Medulla oblongata (tissue), 1 donor: ENCODE measurements at regions not wholly inside any gene's neighbourhood (a gene's known extent, or its start where the extent isn't known, plus 50 kb on each side); places are given as distances from the start of the nearest gene placed in this dataset.

ENCODE experiments used
- DNase-seq: peaks from one replicate; pipeline ENCODE4 v3.0.0-alpha.2; 2015; ENCODE audit errors: extremely low spot score

DNA sequence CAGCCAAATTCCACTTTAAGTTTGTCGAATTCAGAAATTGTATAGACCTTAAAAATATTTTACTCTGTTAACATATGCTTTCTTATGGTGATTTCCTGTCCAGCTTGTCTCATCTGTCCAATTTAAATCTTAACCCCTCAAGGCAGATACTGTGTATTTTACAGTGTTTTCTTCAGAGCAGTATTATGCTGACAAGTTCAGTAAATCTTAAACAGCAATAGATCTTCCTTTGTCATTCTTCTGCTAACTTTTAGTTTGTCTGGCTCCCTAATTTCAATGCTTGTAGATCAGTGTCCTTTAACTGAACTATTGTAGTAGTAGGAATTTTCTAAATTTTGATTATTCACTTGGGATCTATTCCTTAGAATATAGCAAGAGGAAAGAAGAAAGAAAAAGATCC lies 52.8 kb upstream of the MEIS1 start:
- no peak for DNase-seq

DNA sequence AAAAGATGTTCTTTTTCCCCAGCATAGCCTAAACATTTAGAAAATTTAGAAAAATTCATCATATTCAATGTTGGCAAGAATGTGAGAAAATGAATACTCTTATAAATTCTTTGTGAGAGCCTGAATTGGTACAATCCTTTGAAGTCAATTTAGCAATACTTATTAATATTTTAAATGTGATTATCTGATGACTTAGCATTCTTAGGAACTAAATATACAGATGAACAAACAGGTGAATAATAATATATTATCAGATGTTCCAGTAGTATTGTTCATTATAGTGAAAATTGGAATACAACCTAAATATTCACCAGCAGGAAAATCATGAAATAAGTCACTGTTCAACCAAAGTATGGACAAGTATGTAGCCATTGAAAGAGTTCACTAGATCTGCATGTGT lies 55.5 kb upstream of the MEIS1 start:
- DNase-seq, result no peak

DNA sequence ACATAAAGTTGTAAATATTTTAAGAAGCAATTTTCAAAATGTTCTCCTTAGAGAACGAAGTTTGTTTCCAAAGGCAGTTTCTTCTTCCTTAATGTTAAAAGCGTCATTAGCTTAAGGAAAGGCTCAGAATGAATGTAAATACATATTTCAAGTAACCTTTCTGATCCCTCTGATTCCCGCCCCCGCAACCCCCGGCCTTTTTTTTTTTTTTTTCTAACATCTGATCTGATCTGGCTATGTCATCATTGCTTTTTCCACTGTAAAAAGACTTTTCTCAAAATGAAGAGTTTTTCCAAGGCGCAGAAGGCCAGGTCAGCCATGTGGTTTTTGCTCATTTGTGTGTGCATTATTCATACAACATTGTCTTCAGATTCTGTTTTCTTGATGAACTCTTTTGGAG lies 57.1 kb upstream of the MEIS1 start:
- DNase-seq, result no peak

DNA sequence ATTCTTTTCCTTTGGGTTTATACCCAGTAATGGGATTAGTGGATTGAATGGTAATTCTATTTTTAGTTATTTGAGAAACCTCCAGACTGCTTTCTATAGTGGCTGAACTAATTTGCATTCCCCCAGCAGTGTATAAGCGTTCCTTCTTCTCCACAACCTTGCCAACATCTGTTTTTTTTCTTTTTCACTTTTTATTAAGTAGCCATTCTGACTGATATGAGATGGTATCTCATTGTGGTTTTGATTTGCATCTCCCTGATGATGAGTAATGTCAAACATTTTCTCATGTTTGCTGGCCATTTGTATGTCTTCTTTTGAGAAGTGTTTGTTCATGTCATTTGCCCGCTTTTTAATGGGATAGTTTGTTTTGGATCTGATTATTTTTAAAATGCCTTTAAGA lies 64.1 kb upstream of the MEIS1 start:
- DNase-seq, result no peak

DNA sequence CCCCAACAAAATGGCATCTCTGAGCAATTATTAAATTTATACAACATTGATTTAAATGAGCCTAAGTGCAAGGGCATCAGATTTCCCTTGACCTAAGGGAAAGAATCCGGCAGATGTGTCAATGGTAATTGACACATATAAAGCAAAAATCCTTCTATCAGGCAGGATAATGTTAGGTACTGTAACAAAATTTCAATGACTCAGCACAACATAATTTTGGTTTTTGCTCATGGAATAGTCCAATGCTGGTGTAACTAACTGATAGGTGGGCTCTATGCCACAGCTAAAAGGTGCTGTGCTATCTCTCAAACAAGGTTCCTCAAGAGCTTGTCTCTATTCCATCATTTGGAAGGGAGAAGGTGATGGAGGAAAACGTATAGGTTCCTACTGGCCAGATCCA lies 68.3 kb upstream of the MEIS1 start:
- DNase-seq, result no peak

DNA sequence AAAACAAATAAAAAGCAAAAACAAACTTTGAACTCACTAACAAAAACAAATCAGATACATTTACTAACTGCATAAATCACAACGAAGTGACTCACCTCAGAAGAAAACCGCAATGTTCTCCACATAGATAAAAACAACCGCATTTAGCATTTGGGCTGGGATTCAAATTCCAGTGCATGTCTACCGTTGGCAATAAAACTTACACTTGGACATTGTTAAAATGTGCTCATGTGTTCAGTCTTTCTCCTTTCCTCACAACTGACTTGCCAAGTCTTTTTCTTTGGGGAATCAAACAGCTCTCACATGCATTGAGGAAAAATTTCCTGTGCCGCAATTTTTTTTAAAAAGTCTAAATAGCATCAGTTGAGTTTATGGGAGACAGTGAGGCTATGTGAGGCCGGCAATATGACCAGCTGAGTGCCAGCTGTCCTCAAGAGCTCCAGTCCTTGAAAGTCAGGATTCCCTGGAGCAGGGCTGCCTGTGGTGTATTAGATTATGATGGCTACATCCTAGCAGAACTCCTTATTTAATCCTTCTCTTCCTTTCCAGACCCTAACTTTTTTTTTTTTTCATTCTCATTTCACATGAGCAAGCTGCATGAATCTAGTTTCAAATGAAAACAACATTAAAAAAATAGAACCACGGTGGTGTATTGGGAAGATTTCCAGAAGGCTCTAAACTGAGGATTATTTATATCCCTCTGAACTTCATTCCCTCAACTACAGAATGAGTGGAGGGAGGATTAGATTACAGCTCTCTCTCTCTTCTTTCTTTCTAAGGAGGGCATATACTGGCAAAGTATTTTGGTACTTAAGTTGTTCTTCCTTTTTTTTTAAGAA lies 70.2 kb upstream of the MEIS1 start:
- peak; percentile 12 for DNase-seq

DNA sequence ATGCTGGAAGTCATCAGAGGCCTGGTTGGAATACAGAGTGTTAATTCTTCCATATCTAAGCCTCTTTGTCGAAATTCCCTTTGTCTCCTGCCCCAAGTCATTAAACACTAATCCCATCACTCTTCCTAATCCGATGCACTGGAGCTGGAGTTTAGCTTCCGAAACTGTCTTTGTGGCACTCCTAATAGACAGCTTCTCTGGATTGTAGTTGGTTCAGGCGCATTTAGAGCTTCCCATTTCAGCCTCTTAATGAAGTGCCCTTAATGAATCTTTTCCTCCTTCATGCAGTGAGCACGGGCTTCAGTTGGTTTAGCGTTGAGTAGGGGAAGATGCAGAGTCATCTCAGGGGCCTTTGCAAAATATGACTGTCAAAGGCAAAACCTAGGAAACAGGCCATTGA lies 72.2 kb upstream of the MEIS1 start:
- DNase-seq, result no peak

DNA sequence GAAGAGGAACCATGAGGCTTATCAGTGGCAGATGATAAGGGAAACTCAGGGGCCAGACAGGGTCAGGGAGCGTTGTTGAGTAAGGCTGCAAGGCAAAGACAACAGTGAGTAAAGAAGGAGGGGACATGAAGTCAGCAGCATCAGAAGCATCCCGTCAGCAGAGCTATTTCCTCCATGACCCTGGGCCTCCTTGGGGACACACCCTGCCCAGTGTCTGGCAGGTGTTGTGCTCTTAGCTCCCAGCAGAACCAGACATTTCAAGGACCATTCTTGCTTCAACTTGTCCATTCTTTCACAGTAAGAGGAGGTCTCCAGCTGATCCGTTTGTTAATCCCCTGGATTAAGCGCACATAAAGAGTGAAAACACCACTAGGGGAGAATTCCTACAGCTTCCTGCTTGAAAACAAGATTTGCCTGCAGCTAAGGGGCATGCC lies 88.7 kb upstream of the MEIS1 start:
- DNase-seq, result no peak

DNA sequence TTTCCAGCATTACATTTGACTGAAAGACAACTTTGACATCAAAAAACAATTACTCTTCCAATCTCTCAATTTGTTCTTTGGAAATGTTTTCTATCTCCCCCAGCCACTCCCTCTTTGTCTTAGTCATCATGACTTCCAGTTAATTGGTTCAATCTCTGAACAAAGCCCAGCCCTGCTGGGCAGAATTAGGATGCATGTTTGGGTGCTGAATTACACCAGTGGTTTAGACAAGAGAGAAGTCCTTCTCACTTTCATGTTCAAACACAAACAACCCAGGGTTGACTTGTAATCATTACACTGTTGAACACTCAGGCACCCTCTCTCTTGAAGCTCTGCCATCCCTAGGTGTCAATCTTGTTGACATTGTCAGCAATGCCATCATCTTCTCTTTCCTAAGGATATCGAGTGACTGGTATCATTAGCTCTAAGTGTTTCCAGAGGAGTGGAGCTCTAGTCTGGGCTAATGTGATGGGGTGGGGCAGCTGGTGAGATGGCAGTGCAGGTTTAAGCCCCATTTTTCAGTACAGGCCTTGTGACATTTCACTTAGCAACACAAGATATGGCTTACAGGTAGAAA lies 90.8 kb upstream of the MEIS1 start:
- no peak for DNase-seq

DNA sequence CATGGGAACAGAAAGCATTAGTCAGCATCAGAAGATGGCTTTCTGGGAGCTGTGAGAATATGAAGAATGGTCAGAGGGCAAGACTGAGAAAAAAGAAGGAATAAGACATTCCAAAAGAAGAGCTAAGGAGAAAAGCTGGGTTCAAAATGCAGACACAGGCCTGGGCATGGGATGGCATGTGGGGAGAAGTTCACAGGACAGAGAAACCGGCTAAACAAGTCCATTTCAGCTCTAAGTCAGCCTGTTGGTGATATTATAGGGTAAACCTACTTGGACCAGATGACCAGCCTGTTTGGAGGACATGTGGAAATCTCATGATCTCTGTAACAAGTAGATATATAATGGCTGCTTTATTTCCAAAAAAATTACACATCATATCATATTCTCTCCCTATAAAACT lies 91.7 kb upstream of the MEIS1 start:
- DNase-seq, result no peak

DNA sequence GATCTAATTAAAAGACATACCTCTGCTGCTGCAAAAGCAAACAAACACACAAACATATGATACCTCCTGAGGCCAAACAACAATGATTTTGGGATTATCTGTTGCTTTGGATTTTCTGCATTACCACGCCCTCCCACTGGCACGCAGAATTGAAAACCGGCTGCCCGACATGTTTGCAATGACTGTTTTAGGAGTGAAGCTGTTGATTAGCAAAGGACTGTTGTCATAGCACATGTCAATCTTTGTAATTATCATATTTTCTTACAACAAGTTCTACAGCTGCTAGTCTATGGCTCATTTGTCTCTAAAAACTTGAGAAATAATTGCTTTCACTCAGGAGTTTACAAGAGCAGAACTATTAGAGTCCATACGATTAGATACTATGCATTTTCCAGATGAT lies 94.4 kb upstream of the MEIS1 start:
- no peak for DNase-seq

DNA sequence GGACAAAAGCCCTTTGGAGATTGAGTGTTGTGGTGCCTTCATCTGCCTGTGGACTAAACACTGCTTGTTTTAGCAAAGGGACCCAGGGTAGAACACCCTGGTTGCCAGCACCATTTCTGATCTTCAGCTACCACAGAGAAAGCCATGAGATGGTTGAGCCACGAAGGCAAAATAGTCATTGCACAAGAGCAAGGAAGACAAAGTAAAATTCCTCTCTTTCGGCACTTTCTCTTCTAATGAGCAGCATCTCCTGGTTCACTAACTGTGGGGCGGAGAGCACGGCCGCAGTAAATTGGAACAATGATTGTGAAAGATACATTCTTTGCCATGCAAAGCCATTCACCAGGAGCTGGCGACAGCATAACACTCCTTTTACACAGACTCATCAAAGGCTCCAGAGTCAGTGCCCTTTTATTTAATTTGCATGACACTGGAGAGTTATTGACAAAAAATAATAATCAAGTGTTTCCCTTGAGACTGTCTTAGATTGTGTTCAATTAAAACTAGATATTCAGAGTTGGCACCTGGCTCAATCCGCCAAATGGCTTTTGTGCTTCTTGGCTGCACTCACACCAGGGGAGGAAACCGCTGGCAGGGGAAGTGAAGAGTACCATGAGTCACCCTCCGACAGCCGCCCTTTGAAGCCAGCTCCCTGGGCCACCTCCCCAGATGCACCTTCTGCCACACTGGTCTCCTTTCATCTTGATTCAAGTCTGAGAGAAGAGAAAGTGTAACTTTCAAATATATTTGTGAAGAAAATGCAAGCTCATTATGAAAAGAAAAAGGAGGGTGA lies 100.5 kb upstream of the MEIS1 start:
- DNase-seq, result no peak

DNA sequence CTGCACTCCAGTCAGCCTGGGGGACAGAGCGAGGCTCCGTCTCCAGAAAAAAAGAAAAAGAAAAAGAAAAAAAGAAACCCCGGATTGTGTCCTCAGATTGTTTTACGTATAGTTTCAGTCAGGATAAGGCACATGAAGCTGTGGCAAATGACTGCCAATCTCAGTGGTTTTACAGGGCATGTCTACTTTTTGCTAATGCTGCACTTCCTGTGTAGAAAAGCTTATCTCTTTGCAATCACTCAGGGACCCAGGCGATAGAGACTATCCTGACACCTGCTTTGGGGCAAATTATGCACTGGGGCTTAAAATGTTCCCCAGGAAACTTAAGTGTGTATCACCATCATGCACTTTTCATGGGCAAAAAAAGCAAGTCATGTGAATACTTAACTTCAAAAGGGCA lies 103.7 kb upstream of the MEIS1 start:
- DNase-seq, result no peak

DNA sequence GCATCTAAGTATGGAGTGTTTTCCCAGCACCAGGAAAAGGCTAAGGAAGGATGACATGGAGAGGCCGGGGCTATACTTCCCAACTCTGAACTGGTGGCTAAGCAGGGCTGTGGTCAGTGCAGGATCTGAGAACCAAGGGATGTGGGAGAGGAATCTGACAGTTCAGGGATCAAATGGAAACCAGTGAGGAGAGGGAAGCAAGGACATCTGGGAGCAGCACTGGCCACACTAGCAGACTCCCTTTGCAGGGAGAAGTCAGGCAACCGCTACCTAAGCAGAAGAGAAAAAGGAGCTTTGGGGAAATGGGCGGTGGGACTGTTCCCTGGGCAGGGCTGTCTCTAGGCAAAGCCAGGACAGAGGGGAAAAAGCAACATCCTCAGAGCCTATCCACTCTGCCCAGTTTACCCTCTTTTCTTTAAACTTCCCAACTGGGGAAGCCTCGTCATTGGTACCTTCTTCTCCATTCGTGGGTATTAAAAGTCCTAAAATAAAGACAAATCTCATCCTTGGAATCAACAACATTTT lies 105.8 kb upstream of the MEIS1 start:
- no peak for DNase-seq

DNA sequence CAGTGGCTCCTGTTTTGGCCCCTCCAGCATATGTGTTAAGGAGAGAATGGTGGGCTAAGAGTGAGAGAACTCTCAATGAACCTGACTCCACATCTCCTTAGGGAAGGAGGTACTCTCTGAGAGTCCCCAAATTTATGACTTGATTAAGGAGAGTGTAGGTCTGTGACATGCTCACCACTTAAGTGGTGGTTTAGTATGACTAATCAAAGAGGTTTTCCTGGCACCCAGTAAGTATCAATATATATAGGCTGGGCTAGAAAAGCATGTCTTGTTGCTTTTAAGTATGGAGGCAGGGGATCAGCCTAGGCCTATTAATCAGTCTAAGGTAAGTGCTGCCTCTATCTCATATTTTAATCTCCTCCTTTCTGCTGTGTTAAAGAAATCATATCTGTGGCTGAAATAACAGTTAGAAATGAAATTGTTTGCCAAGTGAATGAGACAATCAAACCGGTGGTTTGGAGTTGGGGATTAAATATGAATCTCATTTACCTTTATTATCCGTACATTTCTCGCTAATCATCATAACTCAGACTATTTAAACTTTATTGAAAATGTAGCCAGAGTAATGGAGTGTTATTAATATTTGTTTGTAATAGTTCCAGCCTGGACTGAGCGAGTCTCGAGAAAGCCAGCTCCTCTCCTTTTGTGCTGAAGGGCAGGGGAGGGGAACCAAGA lies 107.7 kb upstream of the MEIS1 start:
- DNase-seq, result no peak

DNA sequence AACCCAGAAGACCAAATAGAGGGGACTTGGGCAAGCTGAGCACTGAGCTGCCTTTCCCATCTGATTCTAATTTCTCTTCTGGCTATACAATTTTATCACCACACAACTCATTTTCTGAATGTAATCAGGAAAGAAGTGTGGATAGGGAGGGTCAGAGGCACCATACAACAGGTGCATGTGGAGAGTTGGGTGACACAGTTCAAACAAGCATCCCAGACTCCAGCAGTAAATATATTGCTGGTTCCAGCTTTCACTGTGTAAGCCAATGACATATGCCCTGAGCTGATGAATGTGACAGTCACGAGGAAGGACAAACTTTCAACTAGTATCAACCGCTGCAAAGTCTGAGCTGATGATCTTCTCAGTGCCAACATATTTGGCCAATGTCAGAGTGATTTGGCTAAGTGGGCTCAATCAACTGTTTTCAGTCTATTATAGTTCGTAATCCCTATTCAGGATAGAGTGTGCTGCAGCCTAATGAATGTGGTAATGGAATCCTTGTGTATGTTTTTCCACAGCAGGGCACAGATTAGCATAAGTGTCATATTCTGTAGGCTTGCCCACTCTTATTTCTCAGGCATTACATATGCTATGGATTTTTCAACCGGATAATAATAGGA lies 109.9 kb upstream of the MEIS1 start:
- no peak for DNase-seq

DNA sequence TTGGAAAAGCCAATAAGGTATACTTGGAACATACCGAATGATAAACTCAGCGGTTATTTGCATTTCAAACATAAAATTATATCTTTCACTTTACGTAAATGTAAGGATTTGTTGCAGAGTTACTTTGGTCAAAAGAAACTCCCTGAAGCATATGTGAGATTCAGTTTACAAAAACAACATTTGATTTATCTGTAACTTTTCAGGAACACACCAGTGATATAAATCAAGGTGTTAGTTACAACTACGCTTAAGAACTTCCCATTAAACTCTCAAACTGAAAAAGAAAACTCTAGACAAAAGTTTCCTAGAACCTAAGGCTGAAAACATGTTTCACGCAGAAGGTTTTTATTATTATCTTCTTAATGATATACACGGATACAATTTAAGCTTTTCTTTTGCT lies 110.6 kb upstream of the MEIS1 start:
- DNase-seq, result no peak

DNA sequence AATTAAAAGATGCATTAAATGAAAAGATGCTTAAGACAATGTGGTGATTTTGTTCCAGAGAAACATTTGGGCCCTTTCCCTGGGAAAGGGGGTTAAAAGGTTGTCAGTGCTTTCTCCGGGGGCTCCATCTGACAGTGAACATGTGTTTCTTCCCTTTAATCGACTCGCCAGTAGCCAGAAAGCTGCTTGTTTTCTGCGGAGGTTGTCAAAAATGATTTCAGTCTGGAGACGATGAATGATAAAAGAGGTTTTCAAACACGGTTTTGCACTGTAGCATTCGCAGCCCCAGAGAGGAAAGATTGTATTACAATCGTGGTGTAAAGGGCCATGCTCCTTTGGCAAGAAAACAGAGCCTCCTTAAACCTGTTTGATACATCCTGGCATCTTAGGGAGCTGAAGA lies 111.5 kb upstream of the MEIS1 start:
- no peak for DNase-seq

DNA sequence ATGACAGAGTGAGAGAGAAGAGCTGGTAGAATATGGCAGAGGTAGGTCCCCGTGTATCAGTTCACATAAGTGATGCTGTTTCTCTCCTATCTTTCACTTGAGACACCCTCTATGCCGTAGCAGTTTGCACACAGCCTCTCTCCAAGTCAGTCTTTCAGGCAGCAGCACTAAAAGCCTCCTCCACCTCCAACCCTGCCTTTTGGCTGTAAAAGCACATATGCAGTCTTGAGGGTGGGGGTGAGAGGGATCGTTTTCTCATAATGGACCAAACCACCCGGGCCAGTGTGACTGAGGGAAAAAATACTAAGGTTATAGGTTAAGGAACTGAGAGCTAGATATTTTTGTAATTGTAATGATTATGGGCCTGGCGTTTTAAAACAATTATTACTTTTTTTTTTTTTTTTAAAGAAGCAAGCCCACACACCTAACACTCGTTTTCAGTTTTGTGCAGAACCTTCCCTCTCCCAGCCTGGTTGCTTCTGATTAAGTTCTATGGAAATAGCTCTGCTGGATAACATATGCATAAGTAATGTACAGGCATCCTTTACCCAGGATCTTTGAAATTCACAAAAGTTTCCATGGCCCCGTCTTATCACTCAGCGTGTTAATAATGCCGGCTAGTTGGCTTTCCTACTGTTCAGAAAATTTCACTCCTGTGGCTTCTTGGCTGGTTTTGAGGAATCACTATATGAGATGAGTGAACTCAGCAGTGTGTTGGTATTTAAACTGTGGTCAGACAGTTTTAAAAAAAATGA lies 112.2 kb upstream of the MEIS1 start:
- no peak for DNase-seq

DNA sequence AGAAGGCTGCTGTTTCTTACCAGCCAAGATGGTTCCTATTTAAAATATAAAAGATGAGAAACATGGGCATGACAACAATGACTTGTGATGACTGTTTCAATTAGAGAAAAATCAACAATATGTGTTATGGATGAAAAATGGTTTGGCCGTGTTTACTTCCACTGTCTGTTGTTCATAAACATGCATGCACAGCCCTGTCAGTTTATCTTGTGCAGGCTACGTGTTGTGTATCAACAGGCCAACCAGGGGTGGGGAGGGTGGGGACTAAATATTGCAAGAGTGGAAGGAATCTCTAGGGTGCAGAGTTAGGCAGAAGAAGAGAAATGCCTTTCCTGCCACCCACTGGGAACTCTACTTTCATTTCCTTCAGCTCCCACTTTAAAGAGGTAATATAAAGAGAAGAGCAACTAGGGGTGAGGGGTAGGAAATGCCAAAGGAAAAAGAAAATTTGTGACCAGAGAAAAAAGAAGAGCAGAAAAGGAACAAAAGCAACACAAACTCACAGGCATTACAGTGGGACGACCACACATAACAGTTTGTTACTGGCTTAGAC lies 116.8 kb upstream of the MEIS1 start:
- no peak for DNase-seq
